Mucosa of rectum (tissue), 2 donors: ENCODE measurements at regions not wholly inside any gene's neighbourhood (a gene's known extent, or its start where the extent isn't known, plus 50 kb on each side); places are given as distances from the start of the nearest gene placed in this dataset.
"Not testable (repeated sequence)": the region's sequence is repeated elsewhere in the genome, so short reads cannot be mapped to it uniquely, and the experiment has no call there.

Experiments
- H3K27ac ChIP-seq, 2 donors: one replicate each; pipeline ENCODE4 v1.7.0; 2013; ENCODE audit warnings: inconsistent platforms in 2 of 2, low read depth in 2 of 2, low read length in 2 of 2
- H3K27me3 ChIP-seq, 2 donors: one replicate each; pipeline ENCODE4 v1.7.0; 2013; ENCODE audit warnings: low read length in 2 of 2; ENCODE audit not compliant: control insufficient read depth in 2 of 2, insufficient read depth in 2 of 2
- H3K36me3 ChIP-seq, 2 donors: one replicate each; pipeline ENCODE4 v1.7.0; 2013; ENCODE audit warnings: low read length in 2 of 2; ENCODE audit not compliant: control insufficient read depth in 2 of 2, insufficient read depth in 2 of 2
- H3K4me1 ChIP-seq, 2 donors: one replicate each; pipeline ENCODE4 v1.7.0; 2013; ENCODE audit warnings: low read length in 2 of 2, mild to moderate bottlenecking in 1 of 2; ENCODE audit not compliant: control insufficient read depth in 2 of 2, insufficient read depth in 2 of 2
- H3K4me3 ChIP-seq, 2 donors: one replicate each; pipeline ENCODE4 v1.7.0; 2013; ENCODE audit warnings: low read length in 2 of 2
- H3K9ac ChIP-seq, 2 donors: one replicate each; pipeline ENCODE4 v1.7.0; 2013; ENCODE audit warnings: low read length in 2 of 2, low read depth in 1 of 2, mild to moderate bottlenecking in 1 of 2
- H3K9me3 ChIP-seq, 2 donors: one replicate each; pipeline ENCODE4 v1.7.0; 2013; ENCODE audit warnings: low read length in 2 of 2; ENCODE audit not compliant: control insufficient read depth in 2 of 2
- donor health status: healthy.
- donor health status: Normal muscosa, but diverticular disease.

- Histone ChIP-seq H3K36me3 (no peaks in the 10 kb centered on the region), H3K4me3 (no peak overlapping the region), H3K4me1 (no peaks in the 10 kb centered on the region), H3K9me3 (no peaks in the 10 kb centered on the region), H3K27me3 (no peaks in the 10 kb centered on the region), H3K27ac (peak overlapping the region in 1 of 2 donors; percentile 54), H3K9ac (no peak overlapping the region)
Observed at GRCh38 chr2:237202288-237203030, 116.8 kb downstream of the COPS8 start.

GRCh38 chr2:237205043-237205541, 119.4 kb downstream of the COPS8 start:
- no peaks in the 10 kb centered on the region for H3K4me1 ChIP-seq
- H3K9ac ChIP-seq = no peak overlapping the region
- no peaks in the 10 kb centered on the region for H3K36me3 ChIP-seq
- H3K27me3 ChIP-seq = no peaks in the 10 kb centered on the region
- H3K27ac ChIP-seq = no peak overlapping the region
- H3K9me3 ChIP-seq = no peaks in the 10 kb centered on the region
- H3K4me3 ChIP-seq = no peak overlapping the region

GRCh38 chr2:237205561-237205971, 119.9 kb downstream of the COPS8 start:
- Histone ChIP-seq H3K27ac (no peak overlapping the region), H3K27me3 (no peaks in the 10 kb centered on the region), H3K36me3 (no peaks in the 10 kb centered on the region), H3K4me3 (no peak overlapping the region), H3K9me3 (no peaks in the 10 kb centered on the region), H3K4me1 (no peaks in the 10 kb centered on the region), H3K9ac (no peak overlapping the region)

GRCh38 chr2:237207646-237208045, 122.0 kb downstream of the COPS8 start:
- Histone ChIP-seq H3K27ac (peak overlapping the region in 1 of 2 donors; percentile 13), H3K9ac (no peak overlapping the region), H3K4me3 (no peak overlapping the region), H3K9me3 (no peaks in the 10 kb centered on the region), H3K27me3 (no peaks in the 10 kb centered on the region), H3K4me1 (no peaks in the 10 kb centered on the region), H3K36me3 (no peaks in the 10 kb centered on the region)

GRCh38 chr2:237208373-237209260, 122.9 kb downstream of the COPS8 start:
- Histone ChIP-seq H3K9me3 (no peaks in the 10 kb centered on the region), H3K27ac (peak overlapping the region; percentile 16 to 41), H3K27me3 (no peaks in the 10 kb centered on the region), H3K4me1 (no peaks in the 10 kb centered on the region), H3K4me3 (no peak overlapping the region), H3K9ac (no peak overlapping the region), H3K36me3 (no peaks in the 10 kb centered on the region)

GRCh38 chr2:237209885-237210284, 124.2 kb downstream of the COPS8 start:
- Histone ChIP-seq H3K36me3 (no peaks in the 10 kb centered on the region), H3K27ac (no peak overlapping the region), H3K4me3 (no peak overlapping the region), H3K4me1 (no peaks in the 10 kb centered on the region), H3K9ac (no peak overlapping the region), H3K9me3 (no peaks in the 10 kb centered on the region), H3K27me3 (no peaks in the 10 kb centered on the region)

GRCh38 chr2:237210297-237210696, 124.6 kb downstream of the COPS8 start:
- Histone ChIP-seq H3K27ac (no peak overlapping the region), H3K4me3 (no peak overlapping the region), H3K9ac (no peak overlapping the region), H3K4me1 (no peaks in the 10 kb centered on the region), H3K27me3 (no peaks in the 10 kb centered on the region), H3K9me3 (no peaks in the 10 kb centered on the region), H3K36me3 (no peaks in the 10 kb centered on the region)

GRCh38 chr2:237210763-237211162, 125.1 kb downstream of the COPS8 start:
- Histone ChIP-seq H3K4me3 (no peak overlapping the region), H3K27ac (no peak overlapping the region), H3K36me3 (no peaks in the 10 kb centered on the region), H3K9ac (no peak overlapping the region), H3K4me1 (no peaks in the 10 kb centered on the region), H3K9me3 (no peaks in the 10 kb centered on the region), H3K27me3 (no peaks in the 10 kb centered on the region)

- not testable (repeated sequence) for H3K36me3 ChIP-seq, H3K9me3 ChIP-seq, H3K27me3 ChIP-seq, H3K9ac ChIP-seq, H3K4me1 ChIP-seq, H3K4me3 ChIP-seq, H3K27ac ChIP-seq
Observed at GRCh38 chr2:237212356-237213279, 126.9 kb downstream of the COPS8 start.
